ENCODE measurements at regions not wholly inside any gene's neighbourhood (a gene's known extent, or its start where the extent isn't known, plus 50 kb on each side); places are given as distances from the start of the nearest gene placed in this dataset.
A peak's percentile ranks its signal among the peaks of the same experiment; 100 is the strongest.

DNA sequence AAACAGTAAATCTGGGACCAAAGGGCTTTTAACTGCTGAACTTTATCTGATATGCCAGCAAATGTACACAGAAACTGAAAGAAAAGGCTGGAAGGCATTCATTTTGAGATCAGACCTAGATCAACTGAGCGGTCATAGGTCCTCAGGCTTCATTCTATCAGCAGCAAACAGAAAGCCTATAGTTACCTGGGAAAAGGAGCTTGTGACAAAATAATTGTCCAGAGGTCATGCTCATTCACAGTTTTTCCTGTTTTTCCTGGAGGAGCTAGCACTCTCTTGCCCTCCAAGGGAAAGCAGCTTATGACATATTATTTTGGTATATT is 320.2 kb downstream of the AHR start:
- Histone ChIP-seq H3K9me3 (no peaks in the 10 kb centered on the region), H3K4me3 (peak overlapping the region in 2 of 3 donors; percentile 30 to 39), H3K27me3 (no peaks in the 10 kb centered on the region), H3K27ac (peak overlapping the region; percentile 60 to 89 (median 86)), H3K36me3 (no peaks in the 10 kb centered on the region), H3K4me1 (peaks cover 0 to 22% (median 10%) of the 10 kb centered on the region in 4 donors)
- WGBS (ENCODE audit: insufficient coverage, low coverage, low lambda C conversion rate, missing lambda C conversion rate), result no CpG with 5 or more reads among the region's 1 CpG
- intact Hi-C loops (cut with DNase I), result no loop called here
- DNase-seq, result peak in 1 of 3 donors; percentile 62
- no peak for TF ChIP-seq POLR2A (IDR thresholded peaks at IDR 0.05)
- no peak for TF ChIP-seq CTCF (IDR thresholded peaks at IDR 0.05)
- ATAC-seq, result peak; percentile 92 to 96 (median 95)

DNA sequence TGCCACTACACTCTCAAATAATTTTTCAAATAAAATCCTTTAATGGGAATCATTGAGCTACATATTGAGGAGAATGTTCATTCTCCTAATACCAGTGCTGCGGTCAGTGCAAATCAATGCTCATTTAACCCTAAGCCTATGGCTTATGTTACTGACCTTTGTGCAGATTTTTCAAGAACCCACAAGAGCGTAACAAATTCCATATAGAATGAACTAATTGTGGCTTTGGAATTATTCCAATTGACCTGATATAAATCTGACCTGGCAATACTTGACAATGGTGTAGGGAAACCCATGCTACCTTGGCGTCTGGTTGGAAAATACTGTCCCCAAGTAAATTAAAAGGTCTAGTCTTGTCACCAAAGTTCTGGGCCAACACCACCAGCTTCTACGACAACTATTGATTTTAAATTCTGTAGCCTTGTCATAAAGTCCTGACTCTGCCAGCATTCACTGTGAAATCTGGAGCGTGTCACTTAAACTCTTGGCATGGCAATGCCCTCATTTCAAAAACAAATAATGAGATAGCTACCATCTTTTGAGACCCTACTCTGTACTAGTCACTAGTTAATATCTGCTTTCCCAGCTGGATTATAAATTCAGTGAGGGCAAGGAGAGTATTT is 320.9 kb downstream of the AHR start:
- Histone ChIP-seq H3K4me3 (peak overlapping the region in 1 of 3 donors; percentile 6), H3K27ac (peak overlapping the region; percentile 43 to 89 (median 86)), H3K4me1 (peaks cover 0 to 22% (median 10%) of the 10 kb centered on the region in 4 donors), H3K27me3 (no peaks in the 10 kb centered on the region), H3K36me3 (no peaks in the 10 kb centered on the region), H3K9me3 (no peaks in the 10 kb centered on the region)
- 41% methylated on average over 5 of the region's 5 CpGs for WGBS (ENCODE audit: insufficient coverage, low coverage, low lambda C conversion rate, missing lambda C conversion rate)
- intact Hi-C loops (cut with DNase I), result no loop called here
- ATAC-seq (peak in 3 of 4 donors; percentile 41 to 57 (median 55)), DNase-seq (no peak)
- TF ChIP-seq CTCF (IDR thresholded peaks at IDR 0.05) (no peak), POLR2A (IDR thresholded peaks at IDR 0.05) (no peak)

- H3K27ac ChIP-seq, result no peak overlapping the region
- peaks cover 0 to 22% (median 10%) of the 10 kb centered on the region in 4 donors for H3K4me1 ChIP-seq
- H3K9me3 ChIP-seq, result no peaks in the 10 kb centered on the region
- 60% methylated on average over 2 of the region's 2 CpGs for WGBS (ENCODE audit: insufficient coverage, low coverage, low lambda C conversion rate, missing lambda C conversion rate)
- H3K4me3 ChIP-seq, result no peak overlapping the region
- ATAC-seq (no peak), DNase-seq (no peak)
- intact Hi-C loops (cut with DNase I), result no loop called here
- no peaks in the 10 kb centered on the region for H3K36me3 ChIP-seq
- H3K27me3 ChIP-seq, result no peaks in the 10 kb centered on the region
- TF ChIP-seq POLR2A (IDR thresholded peaks at IDR 0.05), result no peak
- no peak for TF ChIP-seq CTCF (IDR thresholded peaks at IDR 0.05)
Observed at GRCh38 chr7:17620566-17620965, 319.7 kb downstream of the SNX13 start.

- Histone ChIP-seq H3K4me3 (no peak overlapping the region), H3K27ac (no peak overlapping the region), H3K36me3 (no peaks in the 10 kb centered on the region), H3K4me1 (peaks cover 0 to 19% (median 9%) of the 10 kb centered on the region in 4 donors), H3K9me3 (no peaks in the 10 kb centered on the region), H3K27me3 (no peaks in the 10 kb centered on the region)
- TF ChIP-seq POLR2A (IDR thresholded peaks at IDR 0.05) (no peak), CTCF (IDR thresholded peaks at IDR 0.05) (no peak)
- intact Hi-C loops (cut with DNase I), result no loop called here
- 79% methylated on average over 2 of the region's 2 CpGs for WGBS (ENCODE audit: insufficient coverage, low coverage, low lambda C conversion rate, missing lambda C conversion rate)
- ATAC-seq (no peak), DNase-seq (no peak)
Observed at GRCh38 chr7:17622451-17622850, 317.8 kb downstream of the SNX13 start.

Data from right lobe of liver (tissue), 6 donors.